SH-SY5Y (cell line): ENCODE measurements at regions not wholly inside any gene's neighbourhood (a gene's known extent, or its start where the extent isn't known, plus 50 kb on each side); places are given as distances from the start of the nearest gene placed in this dataset.

ENCODE experiments used
- GATA2 ChIP-seq: IDR thresholded peaks from 2 replicates; pipeline ENCODE4 v1.6.1; 2011; ENCODE audit warnings: mild to moderate bottlenecking, low read depth, low read length
- GATA3 ChIP-seq: IDR thresholded peaks from 2 replicates; pipeline ENCODE4 v1.6.1; 2011; ENCODE audit warnings: low read depth, mild to moderate bottlenecking, low read length, moderate library complexity

- TF ChIP-seq GATA2 (no peak), GATA3 (no peak)
Measured at GRCh38 chr2:62334440-62335058, 138.6 kb downstream of the B3GNT2 start.
